ENCODE measurements at regions not wholly inside any gene's neighbourhood (a gene's known extent, or its start where the extent isn't known, plus 50 kb on each side); places are given as distances from the start of the nearest gene placed in this dataset.
"Not testable (repeated sequence)": the region's sequence is repeated elsewhere in the genome, so short reads cannot be mapped to it uniquely, and the experiment has no call there.

GRCh38 chr14:105924951-105925591 lies 398.7 kb downstream of the TMEM121 start:
- DNase-seq (peak in 1 of 2 donors; percentile 26), ATAC-seq (no peak)
- peaks cover 4% of the 10 kb centered on the region for H3K9me3 ChIP-seq
- WGBS, 3 donors: 79 to 82% (median 82%) methylated on average over 10 to 13 of the region's 13 CpGs
- H3K27ac ChIP-seq: no peak overlapping the region
- intact Hi-C loops (cut with DNase I): no loop called here
- TF ChIP-seq CTCF (IDR thresholded peaks at IDR 0.05): no peak
- H3K27me3 ChIP-seq (ENCODE audit: insufficient read depth in 3 of 3, low read length in 2 of 3): peaks cover 0 to 2% (median 0%) of the 10 kb centered on the region in 3 donors
- no peaks in the 10 kb centered on the region for H3K4me1 ChIP-seq
- H3K36me3 ChIP-seq (ENCODE audit: insufficient read depth in 1 of 2, low read depth in 1 of 2): no peaks in the 10 kb centered on the region
- H3K4me3 ChIP-seq: no peak overlapping the region

- DNase-seq: peak in 1 of 2 donors; percentile 33
- H3K27me3 ChIP-seq (ENCODE audit: insufficient read depth in 3 of 3, low read length in 2 of 3): peaks cover 0 to 2% (median 0%) of the 10 kb centered on the region in 3 donors
- no peak for TF ChIP-seq CTCF (IDR thresholded peaks at IDR 0.05)
- intact Hi-C loops (cut with DNase I): no loop called here
- no peak for ATAC-seq
- 86 to 88% (median 86%) methylated on average over 17 to 18 of the region's 18 CpGs for WGBS, 3 donors
- peaks cover 4% of the 10 kb centered on the region for H3K9me3 ChIP-seq
- H3K36me3 ChIP-seq (ENCODE audit: insufficient read depth in 1 of 2, low read depth in 1 of 2): no peaks in the 10 kb centered on the region
- H3K4me3 ChIP-seq: no peak overlapping the region
- H3K27ac ChIP-seq: no peak overlapping the region
- no peaks in the 10 kb centered on the region for H3K4me1 ChIP-seq
Measured at GRCh38 chr14:105925615-105926372, 399.4 kb downstream of the TMEM121 start.

GRCh38 chr14:105926373-105927095 lies 400.2 kb downstream of the TMEM121 start:
- no peak for TF ChIP-seq CTCF (IDR thresholded peaks at IDR 0.05)
- no peak for ATAC-seq
- WGBS, 3 donors: 79 to 86% (median 85%) methylated on average over 18 of the region's 18 CpGs
- Histone ChIP-seq H3K9me3 (peaks cover 4% of the 10 kb centered on the region), H3K4me3 (no peak overlapping the region), H3K36me3 (ENCODE audit: insufficient read depth in 1 of 2, low read depth in 1 of 2) (no peaks in the 10 kb centered on the region), H3K4me1 (no peaks in the 10 kb centered on the region), H3K27ac (no peak overlapping the region), H3K27me3 (ENCODE audit: insufficient read depth in 3 of 3, low read length in 2 of 3) (peaks cover 0 to 2% (median 0%) of the 10 kb centered on the region in 3 donors)
- peak in 1 of 2 donors; percentile 36 for DNase-seq
- intact Hi-C loops (cut with DNase I): no loop called here

- peaks cover 4% of the 10 kb centered on the region for H3K9me3 ChIP-seq
- intact Hi-C loops (cut with DNase I): no loop called here
- DNase-seq (peak in 1 of 2 donors; percentile 31), ATAC-seq (no peak)
- no peaks in the 10 kb centered on the region for H3K4me1 ChIP-seq
- WGBS, 3 donors: 79 to 89% (median 84%) methylated on average over 23 to 25 of the region's 25 CpGs
- no peak overlapping the region for H3K27ac ChIP-seq
- no peaks in the 10 kb centered on the region for H3K36me3 ChIP-seq (ENCODE audit: insufficient read depth in 1 of 2, low read depth in 1 of 2)
- TF ChIP-seq CTCF (IDR thresholded peaks at IDR 0.05): no peak
- peaks cover 0 to 2% (median 0%) of the 10 kb centered on the region in 3 donors for H3K27me3 ChIP-seq (ENCODE audit: insufficient read depth in 3 of 3, low read length in 2 of 3)
- H3K4me3 ChIP-seq: no peak overlapping the region
Measured at GRCh38 chr14:105927096-105928060, 401.0 kb downstream of the TMEM121 start.

GRCh38 chr14:105928171-105929111 lies 402.1 kb downstream of the TMEM121 start:
- H3K27ac ChIP-seq; H3K36me3 ChIP-seq (ENCODE audit: insufficient read depth in 1 of 2, low read depth in 1 of 2); H3K27me3 ChIP-seq (ENCODE audit: insufficient read depth in 3 of 3, low read length in 2 of 3); H3K4me1 ChIP-seq; H3K4me3 ChIP-seq; ATAC-seq; H3K9me3 ChIP-seq; intact Hi-C loops (cut with DNase I): not testable (repeated sequence)
- peak in 1 of 2 donors; percentile 31 for DNase-seq
- WGBS, 3 donors: 75 to 79% (median 78%) methylated on average over 23 of the region's 23 CpGs
